ENCODE measurements at regions not wholly inside any gene's neighbourhood (a gene's known extent, or its start where the extent isn't known, plus 50 kb on each side); places are given as distances from the start of the nearest gene placed in this dataset.

GRCh38 chr11:12315024-12315423 is 62.3 kb upstream of the PARVA start:
- H2BK12ac ChIP-seq (ENCODE audit: low read length in 2 of 2) = no peak overlapping the region
- no peak overlapping the region for H3K18ac ChIP-seq (ENCODE audit: low read depth in 1 of 2, low read length in 2 of 2)
- H4K8ac ChIP-seq (ENCODE audit: low read length) = no peak overlapping the region
- H2AFZ ChIP-seq (ENCODE audit: low read depth, low read length) = no peak overlapping the region
- no peaks in the 10 kb centered on the region for H3K4me1 ChIP-seq (ENCODE audit: control insufficient read depth, insufficient read depth, low read depth, low read length)
- H3K14ac ChIP-seq (ENCODE audit: low read length in 2 of 2) = no peak overlapping the region
- H3K79me1 ChIP-seq (replicated peaks; ENCODE audit: low read length, poor library complexity, severe bottlenecking) = no peaks in the 10 kb centered on the region
- peak overlapping the region in 1 of 2 experiments; percentile 30 for H3K4me3 ChIP-seq (ENCODE audit: insufficient read depth in 1 of 2, low read depth in 1 of 2, low read length in 2 of 2)
- H2BK5ac ChIP-seq (ENCODE audit: low read depth, low read length, poor library complexity, severe bottlenecking) = no peak overlapping the region
- 100% methylated on average over 1 of the region's 1 CpG for WGBS
- H2BK15ac ChIP-seq (ENCODE audit: low read depth, poor library complexity, severe bottlenecking) = no peak overlapping the region
- no peaks in the 10 kb centered on the region for H3K36me3 ChIP-seq (ENCODE audit: control insufficient read depth in 1 of 2, insufficient read depth in 2 of 2, low read depth in 1 of 2, low read length in 2 of 2)
- peaks cover 30% of the 10 kb centered on the region for H3K9me3 ChIP-seq (ENCODE audit: control insufficient read depth, low read length)
- H3K4me2 ChIP-seq (ENCODE audit: low read length, poor library complexity, severe bottlenecking) = no peak overlapping the region
- H2BK120ac ChIP-seq (ENCODE audit: low read depth, low read length) = no peak overlapping the region
- no peak overlapping the region for H3K27ac ChIP-seq (ENCODE audit: low read length, poor library complexity, severe bottlenecking)
- no peak overlapping the region for H3K23ac ChIP-seq (ENCODE audit: low read length in 2 of 2)
- no peak overlapping the region for H2AK5ac ChIP-seq (ENCODE audit: low read length, severe bottlenecking)
- no peak overlapping the region for H4K91ac ChIP-seq (ENCODE audit: low read length)
- H3K27me3 ChIP-seq (ENCODE audit: control insufficient read depth in 1 of 2, insufficient read depth in 1 of 2, low read length in 2 of 2) = no peaks in the 10 kb centered on the region
- DNase-seq = no peak
- H3K4ac ChIP-seq (ENCODE audit: low read depth in 1 of 2, low read length in 2 of 2) = no peak overlapping the region
- no peak overlapping the region for H3K9ac ChIP-seq (ENCODE audit: low read length)

GRCh38 chr11:12316432-12316831 is 60.9 kb upstream of the PARVA start:
- no peak for DNase-seq
- Histone ChIP-seq H3K9me3 (ENCODE audit: control insufficient read depth, low read length) (peaks cover 30% of the 10 kb centered on the region), H3K79me1 (replicated peaks; ENCODE audit: low read length, poor library complexity, severe bottlenecking) (no peaks in the 10 kb centered on the region), H2BK15ac (ENCODE audit: low read depth, poor library complexity, severe bottlenecking) (no peak overlapping the region), H3K4me1 (ENCODE audit: control insufficient read depth, insufficient read depth, low read depth, low read length) (no peaks in the 10 kb centered on the region), H3K18ac (ENCODE audit: low read depth in 1 of 2, low read length in 2 of 2) (no peak overlapping the region), H3K4me3 (ENCODE audit: insufficient read depth in 1 of 2, low read depth in 1 of 2, low read length in 2 of 2) (no peak overlapping the region), H3K4me2 (ENCODE audit: low read length, poor library complexity, severe bottlenecking) (no peak overlapping the region), H3K9ac (ENCODE audit: low read length) (no peak overlapping the region), H2BK5ac (ENCODE audit: low read depth, low read length, poor library complexity, severe bottlenecking) (no peak overlapping the region), H2AK5ac (ENCODE audit: low read length, severe bottlenecking) (no peak overlapping the region), H2AFZ (ENCODE audit: low read depth, low read length) (no peak overlapping the region), H4K8ac (ENCODE audit: low read length) (no peak overlapping the region), H3K14ac (ENCODE audit: low read length in 2 of 2) (no peak overlapping the region), H3K27ac (ENCODE audit: low read length, poor library complexity, severe bottlenecking) (no peak overlapping the region), H3K4ac (ENCODE audit: low read depth in 1 of 2, low read length in 2 of 2) (no peak overlapping the region), H2BK120ac (ENCODE audit: low read depth, low read length) (no peak overlapping the region), H3K27me3 (ENCODE audit: control insufficient read depth in 1 of 2, insufficient read depth in 1 of 2, low read length in 2 of 2) (no peaks in the 10 kb centered on the region), H3K36me3 (ENCODE audit: control insufficient read depth in 1 of 2, insufficient read depth in 2 of 2, low read depth in 1 of 2, low read length in 2 of 2) (no peaks in the 10 kb centered on the region), H2BK12ac (ENCODE audit: low read length in 2 of 2) (no peak overlapping the region), H3K23ac (ENCODE audit: low read length in 2 of 2) (no peak overlapping the region), H4K91ac (ENCODE audit: low read length) (no peak overlapping the region)

- Histone ChIP-seq H4K91ac (ENCODE audit: low read length) (no peak overlapping the region), H2BK15ac (ENCODE audit: low read depth, poor library complexity, severe bottlenecking) (no peak overlapping the region), H3K14ac (ENCODE audit: low read length in 2 of 2) (no peak overlapping the region), H2BK12ac (ENCODE audit: low read length in 2 of 2) (no peak overlapping the region), H2BK5ac (ENCODE audit: low read depth, low read length, poor library complexity, severe bottlenecking) (no peak overlapping the region), H2BK120ac (ENCODE audit: low read depth, low read length) (no peak overlapping the region), H3K27me3 (ENCODE audit: control insufficient read depth in 1 of 2, insufficient read depth in 1 of 2, low read length in 2 of 2) (no peaks in the 10 kb centered on the region), H3K27ac (ENCODE audit: low read length, poor library complexity, severe bottlenecking) (no peak overlapping the region), H3K4me1 (ENCODE audit: control insufficient read depth, insufficient read depth, low read depth, low read length) (no peaks in the 10 kb centered on the region), H3K23ac (ENCODE audit: low read length in 2 of 2) (no peak overlapping the region), H3K9me3 (ENCODE audit: control insufficient read depth, low read length) (peaks cover 27% of the 10 kb centered on the region), H3K4me3 (ENCODE audit: insufficient read depth in 1 of 2, low read depth in 1 of 2, low read length in 2 of 2) (peak overlapping the region in 1 of 2 experiments; percentile 5), H3K18ac (ENCODE audit: low read depth in 1 of 2, low read length in 2 of 2) (no peak overlapping the region), H3K9ac (ENCODE audit: low read length) (no peak overlapping the region), H2AK5ac (ENCODE audit: low read length, severe bottlenecking) (no peak overlapping the region), H3K4ac (ENCODE audit: low read depth in 1 of 2, low read length in 2 of 2) (no peak overlapping the region), H2AFZ (ENCODE audit: low read depth, low read length) (no peak overlapping the region), H3K4me2 (ENCODE audit: low read length, poor library complexity, severe bottlenecking) (no peak overlapping the region), H3K36me3 (ENCODE audit: control insufficient read depth in 1 of 2, insufficient read depth in 2 of 2, low read depth in 1 of 2, low read length in 2 of 2) (peaks cover 0 to under 1% of the 10 kb centered on the region in 2 experiments), H3K79me1 (replicated peaks; ENCODE audit: low read length, poor library complexity, severe bottlenecking) (no peaks in the 10 kb centered on the region), H4K8ac (ENCODE audit: low read length) (no peak overlapping the region)
- DNase-seq = peak; percentile 78
- 87% methylated on average over 8 of the region's 10 CpGs for WGBS
Measured at GRCh38 chr11:12318791-12319438, 58.5 kb upstream of the PARVA start.

GRCh38 chr11:12319461-12319951 is 57.9 kb upstream of the PARVA start:
- Histone ChIP-seq H3K4ac (ENCODE audit: low read depth in 1 of 2, low read length in 2 of 2) (peak overlapping the region in 1 of 2 experiments; percentile 58), H3K23ac (ENCODE audit: low read length in 2 of 2) (no peak overlapping the region)

More at GRCh38 chr11:12319461-12319951, 57.9 kb upstream of the PARVA start:
- no peak overlapping the region for H2BK12ac ChIP-seq (ENCODE audit: low read length in 2 of 2)
- no peak overlapping the region for H3K27ac ChIP-seq (ENCODE audit: low read length, poor library complexity, severe bottlenecking)
- H3K4me1 ChIP-seq (ENCODE audit: control insufficient read depth, insufficient read depth, low read depth, low read length) = no peaks in the 10 kb centered on the region
- H4K8ac ChIP-seq (ENCODE audit: low read length) = no peak overlapping the region
- no peak overlapping the region for H2BK15ac ChIP-seq (ENCODE audit: low read depth, poor library complexity, severe bottlenecking)
- H3K79me1 ChIP-seq (replicated peaks; ENCODE audit: low read length, poor library complexity, severe bottlenecking) = no peaks in the 10 kb centered on the region
- H3K9ac ChIP-seq (ENCODE audit: low read length) = no peak overlapping the region
- H3K14ac ChIP-seq (ENCODE audit: low read length in 2 of 2) = no peak overlapping the region
- H3K18ac ChIP-seq (ENCODE audit: low read depth in 1 of 2, low read length in 2 of 2) = peak overlapping the region in 1 of 2 experiments; percentile 40
- H2BK120ac ChIP-seq (ENCODE audit: low read depth, low read length) = no peak overlapping the region
- H4K91ac ChIP-seq (ENCODE audit: low read length) = no peak overlapping the region
- no peak overlapping the region for H3K4me3 ChIP-seq (ENCODE audit: insufficient read depth in 1 of 2, low read depth in 1 of 2, low read length in 2 of 2)
- peaks cover 0 to 3% of the 10 kb centered on the region in 2 experiments for H3K36me3 ChIP-seq (ENCODE audit: control insufficient read depth in 1 of 2, insufficient read depth in 2 of 2, low read depth in 1 of 2, low read length in 2 of 2)
- 11% methylated on average over 1 of the region's 1 CpG for WGBS
- peaks cover 27% of the 10 kb centered on the region for H3K9me3 ChIP-seq (ENCODE audit: control insufficient read depth, low read length)
- H3K27me3 ChIP-seq (ENCODE audit: control insufficient read depth in 1 of 2, insufficient read depth in 1 of 2, low read length in 2 of 2) = no peaks in the 10 kb centered on the region
- H2AK5ac ChIP-seq (ENCODE audit: low read length, severe bottlenecking) = no peak overlapping the region
- H2AFZ ChIP-seq (ENCODE audit: low read depth, low read length) = no peak overlapping the region
- no peak overlapping the region for H2BK5ac ChIP-seq (ENCODE audit: low read depth, low read length, poor library complexity, severe bottlenecking)
- H3K4me2 ChIP-seq (ENCODE audit: low read length, poor library complexity, severe bottlenecking) = no peak overlapping the region
- DNase-seq = no peak

All from mesenchymal stem cell (in vitro differentiated cells and primary cell).